ENCODE measurements at regions not wholly inside any gene's neighbourhood (a gene's known extent, or its start where the extent isn't known, plus 50 kb on each side); places are given as distances from the start of the nearest gene placed in this dataset.

- H3K9me3 ChIP-seq, result no peaks in the 10 kb centered on the region
- H3K4me3 ChIP-seq, result no peak overlapping the region
- H3K27ac ChIP-seq, result no peak overlapping the region
- no peaks in the 10 kb centered on the region for H3K4me1 ChIP-seq
- H3K27me3 ChIP-seq, result no peaks in the 10 kb centered on the region
- no peak for DNase-seq (ENCODE audit: low spot score in 2 of 2)
- no peaks in the 10 kb centered on the region for H3K36me3 ChIP-seq
- TF ChIP-seq CTCF (IDR thresholded peaks at IDR 0.05), result no peak
- intact Hi-C loops (cut with DNase I), result no loop called here
Observed at GRCh38 chr13:47126432-47126831, 229.6 kb upstream of the HTR2A start.

- no peak overlapping the region for H3K27ac ChIP-seq
- H3K4me3 ChIP-seq, result no peak overlapping the region
- H3K27me3 ChIP-seq, result no peaks in the 10 kb centered on the region
- DNase-seq (ENCODE audit: low spot score in 2 of 2), result no peak
- no peak for TF ChIP-seq CTCF (IDR thresholded peaks at IDR 0.05)
- H3K36me3 ChIP-seq, result no peaks in the 10 kb centered on the region
- no peaks in the 10 kb centered on the region for H3K4me1 ChIP-seq
- no peaks in the 10 kb centered on the region for H3K9me3 ChIP-seq
- intact Hi-C loops (cut with DNase I), result no loop called here
Observed at GRCh38 chr13:47121092-47121763, 224.4 kb upstream of the HTR2A start.

GRCh38 chr13:47120282-47120681, 223.4 kb upstream of the HTR2A start:
- H3K36me3 ChIP-seq, result no peaks in the 10 kb centered on the region
- H3K4me1 ChIP-seq, result no peaks in the 10 kb centered on the region
- TF ChIP-seq CTCF (IDR thresholded peaks at IDR 0.05), result no peak
- DNase-seq (ENCODE audit: low spot score in 2 of 2), result no peak
- H3K27me3 ChIP-seq, result no peaks in the 10 kb centered on the region
- no peak overlapping the region for H3K27ac ChIP-seq
- no peak overlapping the region for H3K4me3 ChIP-seq
- intact Hi-C loops (cut with DNase I), result no loop called here
- H3K9me3 ChIP-seq, result no peaks in the 10 kb centered on the region

GRCh38 chr13:47119575-47120235, 222.9 kb upstream of the HTR2A start:
- no peak for DNase-seq (ENCODE audit: low spot score in 2 of 2)
- Histone ChIP-seq H3K27me3 (no peaks in the 10 kb centered on the region), H3K4me3 (no peak overlapping the region), H3K36me3 (no peaks in the 10 kb centered on the region), H3K4me1 (no peaks in the 10 kb centered on the region), H3K9me3 (no peaks in the 10 kb centered on the region), H3K27ac (no peak overlapping the region)
- intact Hi-C loops (cut with DNase I), result no loop called here
- TF ChIP-seq CTCF (IDR thresholded peaks at IDR 0.05), result no peak

GRCh38 chr13:47117268-47117667, 220.4 kb upstream of the HTR2A start:
- Histone ChIP-seq H3K27me3 (no peaks in the 10 kb centered on the region), H3K27ac (no peak overlapping the region), H3K4me3 (no peak overlapping the region), H3K36me3 (no peaks in the 10 kb centered on the region), H3K4me1 (no peaks in the 10 kb centered on the region), H3K9me3 (no peaks in the 10 kb centered on the region)
- DNase-seq (ENCODE audit: low spot score in 2 of 2), result no peak
- intact Hi-C loops (cut with DNase I), result no loop called here
- TF ChIP-seq CTCF (IDR thresholded peaks at IDR 0.05), result no peak
